GM23338 (cell line): ENCODE measurements at regions not wholly inside any gene's neighbourhood (a gene's known extent, or its start where the extent isn't known, plus 50 kb on each side); places are given as distances from the start of the nearest gene placed in this dataset.

Source experiments
- CREB1 ChIP-seq: fragments of 250-450 bp; sonication (Bioruptor Pico); IDR thresholded peaks from 2 replicates; pipeline ENCODE4 v1.5.0; 2020; ENCODE audit warnings: low read depth, mild to moderate bottlenecking, moderate library complexity
- CTCF ChIP-seq, 2 experiments: fragments of 200-600 bp in 1 of 2; sonication (generic) in 1 of 2; conservative IDR thresholded peaks; 2 replicates each; pipeline versions ENCODE4 v1.5.1 to v1.6.1; 2016 to 2017; ENCODE audit warnings: antibody characterized with exemption in 2 of 2, low read depth in 2 of 2, mild to moderate bottlenecking in 2 of 2, moderate library complexity in 1 of 2
- EZH2 ChIP-seq: fragments of 200-600 bp; sonication (generic); IDR thresholded peaks from one replicate; pipeline ENCODE4 v1.8.0; 2017; ENCODE audit warnings: antibody characterized with exemption, mild to moderate bottlenecking, low read depth; ENCODE audit not compliant: unreplicated experiment
- EZH2phosphoT487 ChIP-seq: fragments of 200-600 bp; sonication (generic); IDR thresholded peaks from one replicate; pipeline ENCODE4 v1.8.1; 2018; ENCODE audit warnings: antibody characterized with exemption; ENCODE audit not compliant: unreplicated experiment
- JUNB ChIP-seq: IDR thresholded peaks from one replicate; pipeline ENCODE4 v1.6.1; 2016; ENCODE audit warnings: antibody characterized with exemption; ENCODE audit not compliant: unreplicated experiment
- NANOG ChIP-seq: IDR thresholded peaks from 2 replicates; pipeline ENCODE4 v1.6.1; 2016; ENCODE audit warnings: antibody characterized with exemption, borderline replicate concordance
- POLR2AphosphoS5 ChIP-seq: IDR thresholded peaks from 2 replicates; pipeline ENCODE4 v1.6.1; 2016; ENCODE audit warnings: antibody characterized with exemption, low read depth
- REST ChIP-seq: IDR thresholded peaks from one replicate; pipeline ENCODE4 v1.6.1; 2018; ENCODE audit warnings: antibody characterized with exemption; ENCODE audit not compliant: unreplicated experiment
- ZNF114 ChIP-seq: fragments of 250-450 bp; sonication (Bioruptor Pico); IDR thresholded peaks from 2 replicates; pipeline ENCODE4 v1.5.0; 2020; ENCODE audit warnings: mild to moderate bottlenecking, moderate library complexity

GRCh38 chr9:31702957-31703356, 681.5 kb upstream of the ACO1 start:
- TF ChIP-seq ZNF114 (CRISPR knock-in tag) (no peak), CTCF (conservative IDR thresholded peaks at IDR 0.05; ENCODE audit: low read depth in 2 of 2) (no peak), REST (no peak), EZH2 (no peak), EZH2phosphoT487 (no peak), POLR2AphosphoS5 (no peak), CREB1 (no peak), JUNB (no peak), NANOG (no peak)
